ENCODE measurements at regions not wholly inside any gene's neighbourhood (a gene's known extent, or its start where the extent isn't known, plus 50 kb on each side); places are given as distances from the start of the nearest gene placed in this dataset.

- DNase-seq, result no peak
- Histone ChIP-seq H3K27me3 (replicated peaks; ENCODE audit: insufficient read depth, low read length) (peaks cover 5% of the 10 kb centered on the region; the same call in 1 of the 2 replicates), H3F3A (ENCODE audit: insufficient read depth, low read length) (no peaks in the 10 kb centered on the region), H4K20me1 (ENCODE audit: insufficient read depth, low read length) (no peaks in the 10 kb centered on the region), H3K4me2 (ENCODE audit: low read depth, low read length) (no peak overlapping the region), H3K36me3 (replicated peaks; ENCODE audit: insufficient read depth, low read length) (no peaks in the 10 kb centered on the region), H3K9ac (ENCODE audit: low read length) (no peak overlapping the region), H3K9me2 (replicated peaks; ENCODE audit: insufficient read depth, low read length) (no peaks in the 10 kb centered on the region), H3K27ac (ENCODE audit: low read length) (no peak overlapping the region), H3K4me3 (ENCODE audit: low read length) (no peak overlapping the region), H3K4me1 (ENCODE audit: low read length) (no peaks in the 10 kb centered on the region), H2AFZ (ENCODE audit: low read length) (no peak overlapping the region), H3K9me3 (replicated peaks; ENCODE audit: insufficient read depth, low read length) (no peaks in the 10 kb centered on the region), H3K79me2 (ENCODE audit: low read length) (no peaks in the 10 kb centered on the region)
- TF ChIP-seq EZH2 (optimal IDR thresholded peaks at IDR 0.05; ENCODE audit: low read depth, low read length), result no peak
- TF ChIP-seq, protein P1, sequence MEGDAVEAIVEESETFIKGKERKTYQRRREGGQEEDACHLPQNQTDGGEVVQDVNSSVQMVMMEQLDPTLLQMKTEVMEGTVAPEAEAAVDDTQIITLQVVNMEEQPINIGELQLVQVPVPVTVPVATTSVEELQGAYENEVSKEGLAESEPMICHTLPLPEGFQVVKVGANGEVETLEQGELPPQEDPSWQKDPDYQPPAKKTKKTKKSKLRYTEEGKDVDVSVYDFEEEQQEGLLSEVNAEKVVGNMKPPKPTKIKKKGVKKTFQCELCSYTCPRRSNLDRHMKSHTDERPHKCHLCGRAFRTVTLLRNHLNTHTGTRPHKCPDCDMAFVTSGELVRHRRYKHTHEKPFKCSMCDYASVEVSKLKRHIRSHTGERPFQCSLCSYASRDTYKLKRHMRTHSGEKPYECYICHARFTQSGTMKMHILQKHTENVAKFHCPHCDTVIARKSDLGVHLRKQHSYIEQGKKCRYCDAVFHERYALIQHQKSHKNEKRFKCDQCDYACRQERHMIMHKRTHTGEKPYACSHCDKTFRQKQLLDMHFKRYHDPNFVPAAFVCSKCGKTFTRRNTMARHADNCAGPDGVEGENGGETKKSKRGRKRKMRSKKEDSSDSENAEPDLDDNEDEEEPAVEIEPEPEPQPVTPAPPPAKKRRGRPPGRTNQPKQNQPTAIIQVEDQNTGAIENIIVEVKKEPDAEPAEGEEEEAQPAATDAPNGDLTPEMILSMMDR (IDR thresholded peaks at IDR 0.05; ENCODE audit: low read length), result no peak
- no peak for TF ChIP-seq EZH2phosphoT487 (IDR thresholded peaks at IDR 0.05; ENCODE audit: low read length)
Measured at GRCh38 chr14:101505236-101505970, 55.9 kb upstream of the DIO3 start.

DNA sequence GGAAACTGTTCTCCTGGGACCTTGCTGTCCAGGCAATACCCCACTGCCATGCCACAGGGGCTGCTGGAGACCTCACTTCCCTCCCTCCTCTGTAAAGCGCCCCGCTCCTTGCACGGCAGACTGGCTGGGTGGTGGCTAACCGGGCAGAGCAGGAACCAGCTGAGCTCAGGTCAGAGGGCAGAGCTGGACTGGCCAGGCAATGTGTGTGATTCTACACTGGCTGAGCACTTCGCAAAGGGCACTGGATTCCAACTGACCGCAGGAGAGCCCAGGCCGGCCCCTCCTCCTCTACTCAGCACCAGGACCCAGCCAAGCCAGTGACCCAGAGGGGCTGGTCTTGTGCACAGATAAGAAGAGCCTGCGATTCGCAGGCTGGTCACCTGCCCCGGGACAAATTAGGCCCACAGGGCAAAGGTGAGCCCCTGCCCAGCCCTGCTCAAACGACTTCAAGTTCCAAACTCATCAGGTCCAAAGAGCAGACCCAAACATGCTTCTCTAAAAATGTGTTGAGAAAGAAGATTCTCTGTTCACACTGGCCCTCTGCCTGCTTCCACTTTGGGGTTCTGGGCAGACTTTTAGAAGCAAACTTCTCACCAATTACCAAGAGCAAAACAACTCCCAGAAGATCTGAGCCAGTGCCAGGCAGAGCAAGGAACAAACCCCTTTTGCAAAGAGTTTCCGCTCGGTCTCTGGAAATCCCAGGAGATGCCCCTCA is 54.9 kb upstream of the DIO3 start:
- Histone ChIP-seq H3K27me3 (replicated peaks; ENCODE audit: insufficient read depth, low read length) (peaks cover 4% of the 10 kb centered on the region; the same call in 1 of the 2 replicates), H3K79me2 (ENCODE audit: low read length) (no peaks in the 10 kb centered on the region), H3K9me3 (replicated peaks; ENCODE audit: insufficient read depth, low read length) (no peaks in the 10 kb centered on the region), H4K20me1 (ENCODE audit: insufficient read depth, low read length) (no peaks in the 10 kb centered on the region), H3K9ac (ENCODE audit: low read length) (no peak overlapping the region), H3K27ac (ENCODE audit: low read length) (no peak overlapping the region), H3K4me1 (ENCODE audit: low read length) (no peaks in the 10 kb centered on the region), H3K4me2 (ENCODE audit: low read depth, low read length) (no peak overlapping the region), H3K36me3 (replicated peaks; ENCODE audit: insufficient read depth, low read length) (no peaks in the 10 kb centered on the region), H2AFZ (ENCODE audit: low read length) (no peak overlapping the region), H3K9me2 (replicated peaks; ENCODE audit: insufficient read depth, low read length) (no peaks in the 10 kb centered on the region), H3K4me3 (ENCODE audit: low read length) (no peak overlapping the region), H3F3A (ENCODE audit: insufficient read depth, low read length) (no peaks in the 10 kb centered on the region)
- no peak for DNase-seq
- TF ChIP-seq, protein P1 (IDR thresholded peaks at IDR 0.05; ENCODE audit: low read length), result no peak
- no peak for TF ChIP-seq EZH2 (optimal IDR thresholded peaks at IDR 0.05; ENCODE audit: low read depth, low read length)
- TF ChIP-seq EZH2phosphoT487 (IDR thresholded peaks at IDR 0.05; ENCODE audit: low read length), result no peak

DNA sequence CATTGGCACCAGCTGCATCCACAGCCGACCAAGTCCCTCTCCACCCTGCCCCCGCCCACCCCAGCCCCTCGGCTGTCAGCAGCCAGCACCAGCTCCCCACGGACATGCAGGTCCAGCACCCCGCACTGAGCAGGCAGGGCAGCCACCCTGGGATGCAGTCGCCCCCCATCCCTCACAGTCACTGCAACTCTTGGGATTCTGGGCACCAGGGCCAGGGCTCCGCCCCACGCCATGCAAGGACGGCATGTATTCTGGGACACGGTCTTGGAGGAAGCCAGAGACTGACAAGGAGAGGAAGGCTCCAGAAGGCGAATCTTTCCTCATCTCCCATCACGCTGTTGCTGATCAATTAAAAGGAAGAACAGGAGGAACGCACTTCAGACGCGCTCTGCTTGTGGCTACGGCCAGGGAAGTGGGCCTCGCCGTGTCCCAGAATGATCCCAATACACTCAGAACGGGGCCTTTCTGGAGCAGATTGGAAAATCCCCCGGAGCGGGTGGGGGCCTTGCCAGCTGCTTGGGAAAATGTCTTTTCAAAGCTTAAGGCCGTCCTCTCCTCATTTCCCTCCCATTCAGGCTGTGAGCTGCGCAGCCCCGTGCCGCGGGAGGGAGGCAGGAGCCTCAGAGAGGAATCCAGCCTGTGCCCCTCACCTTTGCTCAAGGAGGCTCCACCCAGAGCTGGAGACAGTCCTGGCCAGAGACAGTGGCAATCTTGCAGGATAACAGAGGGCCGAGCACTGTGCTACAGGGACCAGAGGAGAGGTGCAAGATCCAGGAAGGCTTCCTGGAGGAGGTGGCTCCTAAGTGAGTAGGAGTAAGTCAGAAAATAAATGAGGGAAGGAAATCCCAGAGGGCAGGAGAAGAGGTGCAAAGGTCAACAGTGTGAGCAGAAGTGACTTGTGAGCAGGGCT is 54.1 kb upstream of the DIO3 start:
- H4K20me1 ChIP-seq (ENCODE audit: insufficient read depth, low read length), result no peaks in the 10 kb centered on the region
- no peaks in the 10 kb centered on the region for H3F3A ChIP-seq (ENCODE audit: insufficient read depth, low read length)
- H3K79me2 ChIP-seq (ENCODE audit: low read length), result no peaks in the 10 kb centered on the region
- peaks cover 4% of the 10 kb centered on the region; the same call in 1 of the 2 replicates for H3K27me3 ChIP-seq (replicated peaks; ENCODE audit: insufficient read depth, low read length)
- TF ChIP-seq, protein P1 (IDR thresholded peaks at IDR 0.05; ENCODE audit: low read length), result no peak
- TF ChIP-seq EZH2 (optimal IDR thresholded peaks at IDR 0.05; ENCODE audit: low read depth, low read length), result no peak
- TF ChIP-seq EZH2phosphoT487 (IDR thresholded peaks at IDR 0.05; ENCODE audit: low read length), result no peak
- no peak overlapping the region for H2AFZ ChIP-seq (ENCODE audit: low read length)
- H3K9me3 ChIP-seq (replicated peaks; ENCODE audit: insufficient read depth, low read length), result no peaks in the 10 kb centered on the region
- H3K36me3 ChIP-seq (replicated peaks; ENCODE audit: insufficient read depth, low read length), result no peaks in the 10 kb centered on the region
- H3K9me2 ChIP-seq (replicated peaks; ENCODE audit: insufficient read depth, low read length), result no peaks in the 10 kb centered on the region
- no peak overlapping the region for H3K9ac ChIP-seq (ENCODE audit: low read length)
- no peak overlapping the region for H3K4me2 ChIP-seq (ENCODE audit: low read depth, low read length)
- H3K4me3 ChIP-seq (ENCODE audit: low read length), result no peak overlapping the region
- H3K27ac ChIP-seq (ENCODE audit: low read length), result no peak overlapping the region
- no peak for DNase-seq
- no peaks in the 10 kb centered on the region for H3K4me1 ChIP-seq (ENCODE audit: low read length)

Measured in MM.1S (cell line).